ENCODE measurements at regions not wholly inside any gene's neighbourhood (a gene's known extent, or its start where the extent isn't known, plus 50 kb on each side); places are given as distances from the start of the nearest gene placed in this dataset.

DNA sequence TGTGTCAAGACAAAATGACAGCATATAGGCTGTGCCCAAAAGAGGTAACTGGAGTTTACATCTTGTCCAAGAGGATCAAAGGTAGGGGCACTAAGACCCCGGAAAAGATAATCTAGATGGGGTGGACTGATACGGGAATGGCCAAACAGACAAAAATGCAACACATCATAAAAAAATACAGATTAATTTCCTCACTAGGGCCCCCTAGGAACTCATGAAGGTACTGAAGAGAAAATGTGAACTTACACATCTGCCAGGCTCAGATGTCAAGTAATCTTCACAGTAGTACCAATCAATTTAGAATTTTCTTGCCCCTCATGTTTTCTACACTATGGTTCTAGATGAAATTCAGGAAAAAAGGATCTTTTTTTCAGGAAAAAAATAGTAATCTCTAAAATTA lies 115.6 kb upstream of the REG3A start:
- TF ChIP-seq FOXA1 (IDR thresholded peaks at IDR 0.05): no peak
- no peak for TF ChIP-seq CTCF (IDR thresholded peaks at IDR 0.05; ENCODE audit: low read depth, low read length, missing input control)
- no peak for TF ChIP-seq TAF1 (conservative IDR thresholded peaks at IDR 0.05)
- no peak for TF ChIP-seq FOXA2 (IDR thresholded peaks at IDR 0.05)
- H3K36me3 ChIP-seq (ENCODE audit: control insufficient read depth in 4 of 4, insufficient read depth in 3 of 4, low read depth in 1 of 4, low read length in 3 of 4): no peaks in the 10 kb centered on the region
- peaks cover 0 to 4% (median 0%) of the 10 kb centered on the region in 4 donors for H3K27me3 ChIP-seq (ENCODE audit: control insufficient read depth in 4 of 4, insufficient read depth in 4 of 4, low read length in 3 of 4)
- 59% methylated on average over 2 of the region's 2 CpGs for WGBS
- DNase-seq (ENCODE audit: low spot score): no peak
- H3K4me3 ChIP-seq (ENCODE audit: low read depth in 1 of 3, low read length in 3 of 3): no peak overlapping the region
- no peak overlapping the region for H3K9ac ChIP-seq (ENCODE audit: low read depth in 1 of 2, low read length in 2 of 2)
- no peaks in the 10 kb centered on the region for H3K4me1 ChIP-seq (ENCODE audit: control insufficient read depth in 4 of 4, insufficient read depth in 4 of 4, low read length in 3 of 4)
- no peak overlapping the region for H3K27ac ChIP-seq (ENCODE audit: low read depth in 1 of 2, low read length in 2 of 2)
- H3K9me3 ChIP-seq (ENCODE audit: control insufficient read depth in 4 of 4, low read length in 3 of 4): peaks cover 0 to 2% (median 0%) of the 10 kb centered on the region in 4 donors

GRCh38 chr2:79272616-79273015 lies 113.1 kb upstream of the REG3A start:
- no peaks in the 10 kb centered on the region for H3K27me3 ChIP-seq (ENCODE audit: control insufficient read depth in 4 of 4, insufficient read depth in 4 of 4, low read length in 3 of 4)
- no peaks in the 10 kb centered on the region for H3K4me1 ChIP-seq (ENCODE audit: control insufficient read depth in 4 of 4, insufficient read depth in 4 of 4, low read length in 3 of 4)
- H3K27ac ChIP-seq (ENCODE audit: low read depth in 1 of 2, low read length in 2 of 2): no peak overlapping the region
- no peak for DNase-seq (ENCODE audit: low spot score)
- TF ChIP-seq JUND (IDR thresholded peaks at IDR 0.05) (no peak), ATF3 (IDR thresholded peaks at IDR 0.05) (no peak), YY1 (IDR thresholded peaks at IDR 0.05) (no peak), NR2F2 (IDR thresholded peaks at IDR 0.05) (no peak), EGR1 (IDR thresholded peaks at IDR 0.05; ENCODE audit: low read depth in 2 of 2) (no peak), RAD21 (IDR thresholded peaks at IDR 0.05) (no peak), RXRA (IDR thresholded peaks at IDR 0.05) (no peak), HNF4A (conservative IDR thresholded peaks at IDR 0.05) (no peak), SP1 (IDR thresholded peaks at IDR 0.05) (no peak), FOXA2 (IDR thresholded peaks at IDR 0.05) (no peak), HNF4G (IDR thresholded peaks at IDR 0.05) (no peak), FOXA1 (IDR thresholded peaks at IDR 0.05) (no peak), TAF1 (conservative IDR thresholded peaks at IDR 0.05) (no peak), CTCF (IDR thresholded peaks at IDR 0.05; ENCODE audit: low read depth, low read length, missing input control) (no peak), GABPA (IDR thresholded peaks at IDR 0.05 in 1 of 2, conservative IDR thresholded peaks at IDR 0.05 in 1 of 2) (no peak)
- TF ChIP-seq, protein P1, sequence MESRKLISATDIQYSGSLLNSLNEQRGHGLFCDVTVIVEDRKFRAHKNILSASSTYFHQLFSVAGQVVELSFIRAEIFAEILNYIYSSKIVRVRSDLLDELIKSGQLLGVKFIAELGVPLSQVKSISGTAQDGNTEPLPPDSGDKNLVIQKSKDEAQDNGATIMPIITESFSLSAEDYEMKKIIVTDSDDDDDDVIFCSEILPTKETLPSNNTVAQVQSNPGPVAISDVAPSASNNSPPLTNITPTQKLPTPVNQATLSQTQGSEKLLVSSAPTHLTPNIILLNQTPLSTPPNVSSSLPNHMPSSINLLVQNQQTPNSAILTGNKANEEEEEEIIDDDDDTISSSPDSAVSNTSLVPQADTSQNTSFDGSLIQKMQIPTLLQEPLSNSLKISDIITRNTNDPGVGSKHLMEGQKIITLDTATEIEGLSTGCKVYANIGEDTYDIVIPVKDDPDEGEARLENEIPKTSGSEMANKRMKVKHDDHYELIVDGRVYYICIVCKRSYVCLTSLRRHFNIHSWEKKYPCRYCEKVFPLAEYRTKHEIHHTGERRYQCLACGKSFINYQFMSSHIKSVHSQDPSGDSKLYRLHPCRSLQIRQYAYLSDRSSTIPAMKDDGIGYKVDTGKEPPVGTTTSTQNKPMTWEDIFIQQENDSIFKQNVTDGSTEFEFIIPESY (IDR thresholded peaks at IDR 0.05): no peak
- TF ChIP-seq, protein P2, sequence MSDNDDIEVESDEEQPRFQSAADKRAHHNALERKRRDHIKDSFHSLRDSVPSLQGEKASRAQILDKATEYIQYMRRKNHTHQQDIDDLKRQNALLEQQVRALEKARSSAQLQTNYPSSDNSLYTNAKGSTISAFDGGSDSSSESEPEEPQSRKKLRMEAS (IDR thresholded peaks at IDR 0.05): no peak
- TF ChIP-seq, protein P3, sequence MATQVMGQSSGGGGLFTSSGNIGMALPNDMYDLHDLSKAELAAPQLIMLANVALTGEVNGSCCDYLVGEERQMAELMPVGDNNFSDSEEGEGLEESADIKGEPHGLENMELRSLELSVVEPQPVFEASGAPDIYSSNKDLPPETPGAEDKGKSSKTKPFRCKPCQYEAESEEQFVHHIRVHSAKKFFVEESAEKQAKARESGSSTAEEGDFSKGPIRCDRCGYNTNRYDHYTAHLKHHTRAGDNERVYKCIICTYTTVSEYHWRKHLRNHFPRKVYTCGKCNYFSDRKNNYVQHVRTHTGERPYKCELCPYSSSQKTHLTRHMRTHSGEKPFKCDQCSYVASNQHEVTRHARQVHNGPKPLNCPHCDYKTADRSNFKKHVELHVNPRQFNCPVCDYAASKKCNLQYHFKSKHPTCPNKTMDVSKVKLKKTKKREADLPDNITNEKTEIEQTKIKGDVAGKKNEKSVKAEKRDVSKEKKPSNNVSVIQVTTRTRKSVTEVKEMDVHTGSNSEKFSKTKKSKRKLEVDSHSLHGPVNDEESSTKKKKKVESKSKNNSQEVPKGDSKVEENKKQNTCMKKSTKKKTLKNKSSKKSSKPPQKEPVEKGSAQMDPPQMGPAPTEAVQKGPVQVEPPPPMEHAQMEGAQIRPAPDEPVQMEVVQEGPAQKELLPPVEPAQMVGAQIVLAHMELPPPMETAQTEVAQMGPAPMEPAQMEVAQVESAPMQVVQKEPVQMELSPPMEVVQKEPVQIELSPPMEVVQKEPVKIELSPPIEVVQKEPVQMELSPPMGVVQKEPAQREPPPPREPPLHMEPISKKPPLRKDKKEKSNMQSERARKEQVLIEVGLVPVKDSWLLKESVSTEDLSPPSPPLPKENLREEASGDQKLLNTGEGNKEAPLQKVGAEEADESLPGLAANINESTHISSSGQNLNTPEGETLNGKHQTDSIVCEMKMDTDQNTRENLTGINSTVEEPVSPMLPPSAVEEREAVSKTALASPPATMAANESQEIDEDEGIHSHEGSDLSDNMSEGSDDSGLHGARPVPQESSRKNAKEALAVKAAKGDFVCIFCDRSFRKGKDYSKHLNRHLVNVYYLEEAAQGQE (IDR thresholded peaks at IDR 0.05): no peak
- no peak overlapping the region for H3K4me3 ChIP-seq (ENCODE audit: low read depth in 1 of 3, low read length in 3 of 3)
- peaks cover 0 to 2% (median 0%) of the 10 kb centered on the region in 4 donors for H3K9me3 ChIP-seq (ENCODE audit: control insufficient read depth in 4 of 4, low read length in 3 of 4)
- H3K36me3 ChIP-seq (ENCODE audit: control insufficient read depth in 4 of 4, insufficient read depth in 3 of 4, low read depth in 1 of 4, low read length in 3 of 4): no peaks in the 10 kb centered on the region
- H3K9ac ChIP-seq (ENCODE audit: low read depth in 1 of 2, low read length in 2 of 2): no peak overlapping the region
